GM20431 (cell line): ENCODE measurements at regions not wholly inside any gene's neighbourhood (a gene's known extent, or its start where the extent isn't known, plus 50 kb on each side); places are given as distances from the start of the nearest gene placed in this dataset.
"Not testable (repeated sequence)": the region's sequence is repeated elsewhere in the genome, so short reads cannot be mapped to it uniquely, and the experiment has no call there.

ENCODE experiments used
- in situ Hi-C: fragments of 300-500 bp; cut with MseI, MboI; formaldehyde crosslinking; loops from one replicate; pipeline ENCODE4 v1.15.0; 2020; ENCODE audit warnings: low sequenced_read_pairs; ENCODE audit not compliant: unreplicated experiment

- in situ Hi-C loops: no loop called here
These were observed 146.8 kb downstream of the SEC14L1 start for GRCh38 chr17:77287432-77288068.

- in situ Hi-C loops: no loop called here
These were observed 147.4 kb downstream of the SEC14L1 start for GRCh38 chr17:77288115-77288619.

- in situ Hi-C loops: not testable (repeated sequence)
These were observed 150.2 kb downstream of the SEC14L1 start for GRCh38 chr17:77290759-77291558.

GRCh38 chr17:77291591-77292386 is 151.0 kb downstream of the SEC14L1 start:
- in situ Hi-C loops: no loop called here

- in situ Hi-C loops: no loop called here
These were observed 154.0 kb downstream of the SEC14L1 start for GRCh38 chr17:77294761-77295160.

- in situ Hi-C loops: no loop called here
These were observed 154.6 kb downstream of the SEC14L1 start for GRCh38 chr17:77295241-77295853.

- in situ Hi-C loops: no loop called here
These were observed 156.1 kb downstream of the SEC14L1 start for GRCh38 chr17:77296769-77297409.

GRCh38 chr17:77297693-77298666 is 157.2 kb downstream of the SEC14L1 start:
- in situ Hi-C loops: no loop called here

- in situ Hi-C loops: no loop called here
These were observed 158.0 kb downstream of the SEC14L1 start for GRCh38 chr17:77298811-77299210.

GRCh38 chr17:77299256-77300015 is 158.7 kb downstream of the SEC14L1 start:
- in situ Hi-C loops: no loop called here

GRCh38 chr17:77300016-77300686 is 159.4 kb downstream of the SEC14L1 start:
- in situ Hi-C loops: no loop called here

GRCh38 chr17:77301694-77302266 is 161.0 kb downstream of the SEC14L1 start:
- in situ Hi-C loops: no loop called here

GRCh38 chr17:77302682-77303081 is 161.9 kb downstream of the SEC14L1 start:
- in situ Hi-C loops: no loop called here

GRCh38 chr17:77303620-77304019 is 162.9 kb downstream of the SEC14L1 start:
- in situ Hi-C loops: no loop called here

- in situ Hi-C loops: no loop called here
These were observed 163.4 kb downstream of the SEC14L1 start for GRCh38 chr17:77304051-77304745.

- in situ Hi-C loops: no loop called here
These were observed 164.1 kb downstream of the SEC14L1 start for GRCh38 chr17:77304746-77305473.
